GM19395 (cell line): ENCODE measurements at regions not wholly inside any gene's neighbourhood (a gene's known extent, or its start where the extent isn't known, plus 50 kb on each side); places are given as distances from the start of the nearest gene placed in this dataset.

Source experiments
- ATAC-seq: cut with Tn5 transposase; IDR thresholded peaks from one replicate; pipeline ENCODE4 v1.9.1; 2021; ENCODE audit warnings: mild to moderate bottlenecking, moderate library complexity; ENCODE audit not compliant: unreplicated experiment

- ATAC-seq = no peak
These were observed 707.8 kb upstream of the LMCD1 start for GRCh38 chr3:7793786-7794185.

- no peak for ATAC-seq
These were observed 703.3 kb upstream of the LMCD1 start for GRCh38 chr3:7798276-7798675.

- ATAC-seq = no peak
These were observed 701.4 kb upstream of the LMCD1 start for GRCh38 chr3:7800006-7800780.

- no peak for ATAC-seq
These were observed 689.1 kb upstream of the LMCD1 start for GRCh38 chr3:7812490-7812889.

- ATAC-seq = no peak
These were observed 688.3 kb upstream of the LMCD1 start for GRCh38 chr3:7813365-7813764.

GRCh38 chr3:7817239-7817638 lies 684.4 kb upstream of the LMCD1 start:
- no peak for ATAC-seq

GRCh38 chr3:7820969-7821368 lies 680.7 kb upstream of the LMCD1 start:
- no peak for ATAC-seq

GRCh38 chr3:7821858-7822257 lies 679.8 kb upstream of the LMCD1 start:
- ATAC-seq = no peak

GRCh38 chr3:7841451-7841850 lies 660.2 kb upstream of the LMCD1 start:
- no peak for ATAC-seq

- no peak for ATAC-seq
These were observed 658.2 kb upstream of the LMCD1 start for GRCh38 chr3:7843441-7843840.

- no peak for ATAC-seq
These were observed 654.6 kb upstream of the LMCD1 start for GRCh38 chr3:7847021-7847420.

GRCh38 chr3:7847521-7847920 lies 654.1 kb upstream of the LMCD1 start:
- ATAC-seq = no peak

GRCh38 chr3:7854266-7854665 lies 647.4 kb upstream of the LMCD1 start:
- ATAC-seq = no peak

GRCh38 chr3:7854721-7855120 lies 646.9 kb upstream of the LMCD1 start:
- ATAC-seq = no peak

- ATAC-seq = no peak
These were observed 636.0 kb upstream of the LMCD1 start for GRCh38 chr3:7865611-7866010.

GRCh38 chr3:7867587-7867986 lies 634.0 kb upstream of the LMCD1 start:
- ATAC-seq = no peak

- ATAC-seq = no peak
These were observed 630.5 kb upstream of the LMCD1 start for GRCh38 chr3:7871003-7871560.

- no peak for ATAC-seq
These were observed 627.5 kb upstream of the LMCD1 start for GRCh38 chr3:7874116-7874515.

GRCh38 chr3:7875925-7876324 lies 625.7 kb upstream of the LMCD1 start:
- no peak for ATAC-seq

GRCh38 chr3:7876741-7877297 lies 624.8 kb upstream of the LMCD1 start:
- ATAC-seq = no peak

GRCh38 chr3:7877312-7877711 lies 624.3 kb upstream of the LMCD1 start:
- ATAC-seq = no peak

- no peak for ATAC-seq
These were observed 622.1 kb upstream of the LMCD1 start for GRCh38 chr3:7879572-7879971.
